AG04449 (cell line): ENCODE measurements at regions not wholly inside any gene's neighbourhood (a gene's known extent, or its start where the extent isn't known, plus 50 kb on each side); places are given as distances from the start of the nearest gene placed in this dataset.
A peak's percentile ranks its signal among the peaks of the same experiment; 100 is the strongest.

Experiments
- CTCF ChIA-PET: fragments of 350-600 bp; formaldehyde crosslinking; extraction: SDS; loops from one replicate; lab custom pipeline; 2021; ENCODE audit warnings: antibody characterized with exemption; lab: Yijun Ruan, JAX
- POLR2A ChIA-PET: fragments of 400-600, 350-600 bp; formaldehyde crosslinking; extraction: SDS; loops from one replicate; lab custom pipeline; 2020; ENCODE audit warnings: antibody characterized with exemption, inconsistent platforms; lab: Yijun Ruan, JAX
- DNase-seq: peaks from one replicate; pipeline ENCODE4 v3.0.0-alpha.2; 2010; ENCODE audit warnings: low read depth, low spot score
- H3K4me3 ChIP-seq: 2 replicates; pipeline ENCODE4 v1.5.1; 2011; ENCODE audit warnings: low read depth, mild to moderate bottlenecking, control low read depth, low read length
- CTCF ChIP-seq: IDR thresholded peaks from one replicate; pipeline ENCODE4 v1.5.1; 2011; ENCODE audit warnings: mild to moderate bottlenecking, moderate library complexity, low read length, control low read depth, inconsistent platforms; ENCODE audit not compliant: insufficient read depth; ENCODE audit errors: missing control alignments

- no peak for TF ChIP-seq CTCF
- POLR2A ChIA-PET, result no interaction called here
- CTCF ChIA-PET, result no interaction called here
- H3K4me3 ChIP-seq, result no peak overlapping the region
- DNase-seq, result no peak
Observed at GRCh38 chr15:95839367-95839782, 491.1 kb upstream of the NR2F2 start.

GRCh38 chr15:95840004-95840403 is 490.5 kb upstream of the NR2F2 start:
- ChIA-PET POLR2A (no interaction called here), CTCF (no interaction called here)
- peak; percentile 37 for DNase-seq
- H3K4me3 ChIP-seq, result no peak overlapping the region
- no peak for TF ChIP-seq CTCF

DNA sequence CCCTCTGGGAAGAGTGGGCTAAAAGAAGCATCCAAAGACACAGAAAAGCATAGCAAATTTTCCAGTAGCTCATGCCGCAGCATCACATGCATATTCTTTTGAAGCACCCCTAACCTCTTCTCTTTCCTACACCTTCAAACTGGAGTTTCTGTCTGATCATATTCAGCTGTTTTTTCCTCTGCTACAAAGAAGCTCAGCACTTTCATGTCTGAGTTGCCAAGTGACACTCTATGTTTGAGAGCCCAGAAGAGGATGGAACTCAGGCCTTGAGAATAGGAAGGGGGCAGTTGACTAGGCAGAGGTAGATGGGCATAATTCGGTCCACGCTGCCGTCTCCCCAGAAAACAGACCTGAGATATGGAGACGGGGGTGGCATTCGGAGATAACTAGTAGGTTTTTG is 489.6 kb upstream of the NR2F2 start:
- H3K4me3 ChIP-seq, result no peak overlapping the region
- no peak for TF ChIP-seq CTCF
- ChIA-PET POLR2A (no interaction called here), CTCF (no interaction called here)
- DNase-seq, result no peak

DNA sequence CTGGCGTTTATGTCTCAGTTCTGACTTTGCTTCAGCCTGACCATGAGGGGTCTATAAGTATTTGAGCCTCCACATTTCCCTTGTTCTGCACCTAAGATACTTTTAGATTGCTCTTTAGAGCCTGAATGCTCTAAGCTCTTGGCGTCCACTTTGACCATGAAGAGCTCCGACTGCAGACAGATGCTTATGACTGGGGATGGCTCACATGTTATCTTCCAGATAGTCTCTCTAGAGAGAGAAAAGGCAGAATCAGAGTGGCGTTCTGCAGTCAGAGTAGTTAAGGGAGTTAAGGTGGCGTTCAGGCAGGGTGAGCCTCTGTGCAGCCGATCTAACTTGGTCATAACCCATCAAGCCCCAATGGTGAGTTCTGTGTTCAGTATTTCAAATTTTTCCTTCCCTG is 487.9 kb upstream of the NR2F2 start:
- ChIA-PET CTCF (no interaction called here), POLR2A (no interaction called here)
- TF ChIP-seq CTCF, result no peak
- no peak overlapping the region for H3K4me3 ChIP-seq
- no peak for DNase-seq

- CTCF ChIA-PET, result no interaction called here
- no peak overlapping the region for H3K4me3 ChIP-seq
- peak; percentile 16 for DNase-seq
- POLR2A ChIA-PET, result no interaction called here
- TF ChIP-seq CTCF, result no peak
Observed at GRCh38 chr15:95843241-95843910, 487.1 kb upstream of the NR2F2 start.

DNA sequence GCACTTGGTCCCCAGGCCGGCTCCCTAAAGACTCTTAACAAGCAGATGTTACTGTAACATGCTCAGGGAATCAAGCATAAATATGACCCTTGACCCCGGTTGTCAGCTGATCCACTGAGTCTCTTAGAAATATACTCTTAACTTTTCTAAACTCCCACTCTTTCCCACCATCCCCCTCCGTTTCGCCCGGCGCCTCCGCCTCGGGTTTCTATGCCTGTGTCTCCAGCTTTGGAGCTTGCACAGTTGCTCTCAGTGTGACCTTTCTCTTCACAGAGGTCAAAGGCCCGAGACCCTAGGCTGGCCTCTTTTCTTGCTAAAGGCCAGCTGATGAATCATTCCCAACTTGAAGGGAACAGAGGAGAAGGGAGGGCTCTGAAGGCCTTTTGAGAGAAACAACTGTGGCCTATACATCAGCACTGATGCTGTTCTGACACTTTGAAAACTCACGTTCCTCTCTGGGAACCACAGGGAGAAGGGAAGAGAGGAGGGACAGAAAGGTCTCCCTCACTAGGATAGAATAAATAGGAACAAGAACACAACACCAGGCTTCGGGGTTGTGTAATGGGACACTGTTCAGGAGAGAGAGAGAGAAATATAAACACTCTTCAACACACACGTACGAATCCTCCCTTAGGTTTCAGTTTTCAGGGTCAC is 484.5 kb upstream of the NR2F2 start:
- no peak for TF ChIP-seq CTCF
- ChIA-PET POLR2A (no interaction called here), CTCF (no interaction called here)
- H3K4me3 ChIP-seq, result no peak overlapping the region
- no peak for DNase-seq
